Epithelial cell of proximal tubule (primary cell): ENCODE measurements at regions not wholly inside any gene's neighbourhood (a gene's known extent, or its start where the extent isn't known, plus 50 kb on each side); places are given as distances from the start of the nearest gene placed in this dataset.

Source experiments
- DNase-seq: peaks from one replicate; pipeline ENCODE4 v3.0.0-alpha.2; 2011; ENCODE audit warnings: low read depth
- H3K4me3 ChIP-seq: 2 replicates; pipeline ENCODE4 v1.5.1; 2011; ENCODE audit warnings: low read depth, mild to moderate bottlenecking, low read length
- TF ChIP-seq, protein P1 (sequence below): conservative IDR thresholded peaks from 2 replicates; pipeline ENCODE4 v1.5.1; 2012; ENCODE audit warnings: low read depth, mild to moderate bottlenecking, low read length

DNA sequence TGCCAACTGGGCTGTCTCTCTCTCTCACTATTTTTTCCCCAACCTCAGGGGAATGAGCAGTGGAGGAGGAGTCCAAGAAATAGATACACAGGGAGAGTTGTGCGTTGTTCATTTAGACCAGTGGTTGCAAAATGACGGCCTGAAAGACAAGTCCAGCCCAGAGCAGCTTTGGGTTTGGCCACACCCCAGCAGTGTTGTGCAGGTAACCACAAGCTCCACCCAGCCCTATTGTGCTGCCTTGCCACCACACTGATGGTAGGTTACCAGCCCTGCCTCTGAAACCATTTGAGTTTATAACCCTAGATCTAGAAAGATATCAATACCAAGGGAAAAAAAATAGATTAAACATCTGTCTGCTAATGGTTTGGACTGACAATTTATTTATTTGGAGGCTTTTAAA is 144.3 kb downstream of the CMPK2 start:
- H3K4me3 ChIP-seq: no peak overlapping the region
- DNase-seq: no peak
- TF ChIP-seq, protein P1, sequence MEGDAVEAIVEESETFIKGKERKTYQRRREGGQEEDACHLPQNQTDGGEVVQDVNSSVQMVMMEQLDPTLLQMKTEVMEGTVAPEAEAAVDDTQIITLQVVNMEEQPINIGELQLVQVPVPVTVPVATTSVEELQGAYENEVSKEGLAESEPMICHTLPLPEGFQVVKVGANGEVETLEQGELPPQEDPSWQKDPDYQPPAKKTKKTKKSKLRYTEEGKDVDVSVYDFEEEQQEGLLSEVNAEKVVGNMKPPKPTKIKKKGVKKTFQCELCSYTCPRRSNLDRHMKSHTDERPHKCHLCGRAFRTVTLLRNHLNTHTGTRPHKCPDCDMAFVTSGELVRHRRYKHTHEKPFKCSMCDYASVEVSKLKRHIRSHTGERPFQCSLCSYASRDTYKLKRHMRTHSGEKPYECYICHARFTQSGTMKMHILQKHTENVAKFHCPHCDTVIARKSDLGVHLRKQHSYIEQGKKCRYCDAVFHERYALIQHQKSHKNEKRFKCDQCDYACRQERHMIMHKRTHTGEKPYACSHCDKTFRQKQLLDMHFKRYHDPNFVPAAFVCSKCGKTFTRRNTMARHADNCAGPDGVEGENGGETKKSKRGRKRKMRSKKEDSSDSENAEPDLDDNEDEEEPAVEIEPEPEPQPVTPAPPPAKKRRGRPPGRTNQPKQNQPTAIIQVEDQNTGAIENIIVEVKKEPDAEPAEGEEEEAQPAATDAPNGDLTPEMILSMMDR: no peak

DNA sequence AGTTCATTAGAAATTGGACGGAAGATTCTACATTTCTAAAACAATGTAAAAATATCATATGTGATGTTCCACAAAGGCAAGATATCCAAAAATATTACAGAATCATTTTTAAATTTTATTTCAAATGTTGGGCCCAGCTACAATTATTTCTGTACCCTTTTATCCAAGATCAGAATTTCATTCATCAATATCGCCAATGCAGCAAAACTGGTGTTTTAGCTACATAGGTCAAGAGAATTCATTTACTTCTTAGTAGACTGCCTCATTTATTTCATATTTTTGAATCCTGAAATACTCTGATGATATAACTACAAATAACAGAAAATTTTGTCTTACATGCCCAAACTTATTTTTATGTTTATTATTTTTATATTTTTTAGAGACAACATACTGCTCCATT is 143.1 kb downstream of the CMPK2 start:
- H3K4me3 ChIP-seq: no peak overlapping the region
- DNase-seq: no peak
- TF ChIP-seq, protein P1: no peak

DNA sequence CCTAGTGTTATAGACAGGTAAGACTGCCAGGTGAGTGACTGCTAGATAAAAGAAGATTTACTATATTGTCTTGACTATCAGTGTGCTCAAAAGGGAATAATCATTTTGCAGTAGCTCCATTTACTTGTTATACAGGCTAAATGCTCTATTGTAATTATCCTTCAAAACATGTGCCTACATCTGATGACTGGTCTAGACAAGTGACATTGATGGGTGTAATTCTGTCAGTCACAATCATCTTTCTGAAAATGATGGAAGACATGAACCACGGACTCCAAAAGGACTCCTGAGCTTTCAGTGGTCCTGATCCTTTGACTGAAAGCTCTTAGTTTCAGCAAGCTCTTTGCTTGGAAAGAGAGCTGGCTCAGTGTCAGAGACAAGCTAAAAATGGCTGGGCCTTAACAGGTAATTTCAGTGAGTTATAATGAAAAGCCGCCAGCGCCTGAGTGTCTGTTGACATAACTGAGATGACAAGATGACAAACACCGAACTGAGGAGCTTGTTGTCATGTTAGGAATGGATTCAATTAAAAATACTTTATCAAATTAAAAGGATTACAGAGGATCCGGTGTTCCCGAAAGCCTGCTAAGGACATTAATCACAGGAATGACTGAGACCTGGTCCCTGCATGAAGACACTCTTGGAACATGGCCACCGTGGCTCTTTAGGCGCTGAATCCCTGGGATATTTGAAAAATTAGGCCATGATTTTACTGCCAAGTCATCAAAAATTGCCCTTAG is 141.7 kb downstream of the CMPK2 start:
- TF ChIP-seq, protein P1: no peak
- DNase-seq: no peak
- H3K4me3 ChIP-seq: no peak overlapping the region

DNA sequence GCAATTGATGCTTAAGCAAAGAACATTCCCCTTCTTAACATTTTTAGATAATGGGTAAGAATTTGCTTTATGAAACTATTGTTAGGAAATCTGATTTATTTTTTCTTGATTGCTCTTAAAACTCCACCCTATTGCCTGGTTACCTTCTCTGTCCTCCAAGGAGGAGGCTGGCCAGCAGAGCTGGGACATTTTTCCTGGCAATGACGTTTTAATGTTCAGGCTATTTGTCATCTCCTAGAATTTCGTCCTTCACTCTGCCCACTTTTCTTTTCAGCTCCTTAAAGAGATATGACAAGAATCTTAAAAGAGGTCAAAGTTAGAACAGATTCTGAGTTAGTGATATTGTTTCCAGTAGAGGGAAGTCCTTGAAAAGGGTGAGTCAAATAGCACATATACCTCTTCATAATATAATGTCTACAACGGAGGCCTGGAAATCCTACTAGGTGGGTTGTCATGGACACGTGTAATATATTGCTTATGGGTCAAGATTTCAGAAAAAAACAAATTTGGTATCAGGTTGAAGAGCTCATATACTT is 141.0 kb downstream of the CMPK2 start:
- TF ChIP-seq, protein P1: no peak
- no peak for DNase-seq

DNA sequence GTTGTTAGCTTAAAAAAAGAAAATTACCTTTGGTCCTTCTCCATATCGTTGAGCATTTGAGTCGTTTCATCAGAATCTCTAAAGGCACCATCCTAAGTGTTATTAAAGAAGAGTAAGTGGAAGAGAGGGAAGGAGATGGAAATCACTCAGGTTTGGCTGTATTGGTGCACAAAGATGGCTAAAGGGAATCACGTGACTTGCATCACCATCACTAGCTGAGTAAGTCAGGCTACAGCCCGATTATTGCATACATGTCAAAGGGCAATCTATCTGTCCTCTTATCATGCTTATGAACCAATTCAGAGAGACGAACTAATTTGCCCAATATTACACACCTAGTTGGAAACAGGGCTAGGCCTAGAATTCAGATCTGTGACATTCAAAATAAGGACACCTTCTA is 137.6 kb downstream of the CMPK2 start:
- no peak overlapping the region for H3K4me3 ChIP-seq
- DNase-seq: no peak
- TF ChIP-seq, protein P1: no peak

More for the DNA sequence above, 141.0 kb downstream of the CMPK2 start:
- no peak overlapping the region for H3K4me3 ChIP-seq

DNA sequence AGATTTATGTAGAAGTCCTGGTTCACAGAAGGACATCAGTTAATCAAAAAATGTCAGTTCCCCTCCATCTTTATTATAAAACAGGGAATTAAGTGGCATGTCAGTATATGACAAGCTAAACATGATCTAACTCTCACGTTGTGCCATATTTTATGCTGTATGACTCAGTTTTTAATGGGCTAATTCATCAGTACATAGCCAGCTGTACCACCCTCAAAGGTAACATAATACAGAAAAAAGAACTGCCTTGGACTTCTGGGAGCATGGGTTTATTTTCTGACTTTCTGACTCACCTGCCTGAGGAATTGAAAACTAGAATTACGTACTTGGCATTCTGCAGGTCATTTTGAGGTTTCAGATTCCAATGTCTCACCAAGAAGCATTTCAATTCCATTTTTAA is 135.7 kb downstream of the CMPK2 start:
- no peak overlapping the region for H3K4me3 ChIP-seq
- TF ChIP-seq, protein P1: no peak
- DNase-seq: no peak
